ENCODE measurements at regions not wholly inside any gene's neighbourhood (a gene's known extent, or its start where the extent isn't known, plus 50 kb on each side); places are given as distances from the start of the nearest gene placed in this dataset.

- Mint-ChIP-seq H3K27ac (no peak overlapping the region), H3K4me3 (no peak overlapping the region), H3K36me3 (ENCODE audit: low read depth) (no peaks in the 10 kb centered on the region), H3K4me1 (ENCODE audit: low read depth) (peaks cover 51% of the 10 kb centered on the region), H3K9me3 (no peaks in the 10 kb centered on the region), H3K27me3 (ENCODE audit: low read depth) (no peaks in the 10 kb centered on the region)
- no peak for DNase-seq
- intact Hi-C loops (cut with micrococcal nuclease), result loop anchor here (1.0 to 10.0 kb wide), 6 partner anchors 34 to 1913 kb away; partner anchors contain the start of gene BBX
- CTCF ChIA-PET, result interaction anchor here (0.5 kb wide), 1 partner anchor 325 kb away, joined by 6 read pairs; no protein-coding TSS in a partner anchor
Measured at GRCh38 chr3:106172101-106172500, 303.3 kb upstream of the CBLB start.

GRCh38 chr3:106172780-106173179, 304.0 kb upstream of the CBLB start:
- peaks cover 54% of the 10 kb centered on the region for H3K4me1 Mint-ChIP-seq (ENCODE audit: low read depth)
- H3K27ac Mint-ChIP-seq, result no peak overlapping the region
- CTCF ChIA-PET, result no interaction called here
- intact Hi-C loops (cut with micrococcal nuclease), result loop anchor here (1.0 to 10.0 kb wide), 6 partner anchors 34 to 1912 kb away; partner anchors contain the start of gene BBX
- no peak for DNase-seq
- H3K36me3 Mint-ChIP-seq (ENCODE audit: low read depth), result no peaks in the 10 kb centered on the region
- no peaks in the 10 kb centered on the region for H3K27me3 Mint-ChIP-seq (ENCODE audit: low read depth)
- no peak overlapping the region for H3K4me3 Mint-ChIP-seq
- H3K9me3 Mint-ChIP-seq, result no peaks in the 10 kb centered on the region

- peak; percentile 9 for DNase-seq
- no peaks in the 10 kb centered on the region for H3K9me3 Mint-ChIP-seq
- H3K36me3 Mint-ChIP-seq (ENCODE audit: low read depth), result no peaks in the 10 kb centered on the region
- H3K4me1 Mint-ChIP-seq (ENCODE audit: low read depth), result peaks cover 66% of the 10 kb centered on the region
- no peak overlapping the region for H3K4me3 Mint-ChIP-seq
- H3K27me3 Mint-ChIP-seq (ENCODE audit: low read depth), result no peaks in the 10 kb centered on the region
- H3K27ac Mint-ChIP-seq, result no peak overlapping the region
- intact Hi-C loops (cut with micrococcal nuclease), result loop anchor here (5.0 to 10.0 kb wide), 3 partner anchors 432 to 1910 kb away; partner anchors contain the start of gene BBX
- CTCF ChIA-PET, result no interaction called here
Measured at GRCh38 chr3:106175276-106175675, 306.5 kb upstream of the CBLB start.

GRCh38 chr3:106176734-106177133, 307.9 kb upstream of the CBLB start:
- Mint-ChIP-seq H3K9me3 (no peaks in the 10 kb centered on the region), H3K4me1 (ENCODE audit: low read depth) (peaks cover 59% of the 10 kb centered on the region), H3K4me3 (peak overlapping the region; percentile 38), H3K27ac (peak overlapping the region; percentile 93), H3K36me3 (ENCODE audit: low read depth) (no peaks in the 10 kb centered on the region), H3K27me3 (ENCODE audit: low read depth) (no peaks in the 10 kb centered on the region)
- CTCF ChIA-PET, result interaction anchor here (1.1 kb wide), 1 partner anchor 354 kb away, joined by 4 read pairs; no protein-coding TSS in a partner anchor
- DNase-seq, result peak; percentile 79
- intact Hi-C loops (cut with micrococcal nuclease), result loop anchor here (1.0 to 10.0 kb wide), 19 partner anchors 30 to 1908 kb away; partner anchors contain the start of genes BBX and CBLB

GRCh38 chr3:106182950-106183511, 314.2 kb upstream of the CBLB start:
- no peak overlapping the region for H3K4me3 Mint-ChIP-seq
- DNase-seq, result no peak
- intact Hi-C loops (cut with micrococcal nuclease), result no loop called here
- CTCF ChIA-PET, result no interaction called here
- H3K36me3 Mint-ChIP-seq (ENCODE audit: low read depth), result no peaks in the 10 kb centered on the region
- H3K27ac Mint-ChIP-seq, result no peak overlapping the region
- H3K27me3 Mint-ChIP-seq (ENCODE audit: low read depth), result no peaks in the 10 kb centered on the region
- H3K9me3 Mint-ChIP-seq, result no peaks in the 10 kb centered on the region
- H3K4me1 Mint-ChIP-seq (ENCODE audit: low read depth), result peaks cover 46% of the 10 kb centered on the region

- H3K36me3 Mint-ChIP-seq (ENCODE audit: low read depth), result no peaks in the 10 kb centered on the region
- CTCF ChIA-PET, result interaction anchor here (0.6 kb wide), 1 partner anchor 182 kb away, joined by 3 read pairs; no protein-coding TSS in a partner anchor
- H3K27ac Mint-ChIP-seq, result no peak overlapping the region
- peaks cover 42% of the 10 kb centered on the region for H3K4me1 Mint-ChIP-seq (ENCODE audit: low read depth)
- intact Hi-C loops (cut with micrococcal nuclease), result loop anchor here (2.0 kb wide), 1 partner anchor 149 kb away; no protein-coding TSS in a partner anchor
- DNase-seq, result no peak
- H3K9me3 Mint-ChIP-seq, result no peaks in the 10 kb centered on the region
- H3K4me3 Mint-ChIP-seq, result no peak overlapping the region
- no peaks in the 10 kb centered on the region for H3K27me3 Mint-ChIP-seq (ENCODE audit: low read depth)
Measured at GRCh38 chr3:106183762-106184391, 315.1 kb upstream of the CBLB start.

- CTCF ChIA-PET, result interaction anchor here (0.6 kb wide), 1 partner anchor 183 kb away, joined by 3 read pairs; no protein-coding TSS in a partner anchor
- Mint-ChIP-seq H3K27me3 (ENCODE audit: low read depth) (no peaks in the 10 kb centered on the region), H3K36me3 (ENCODE audit: low read depth) (no peaks in the 10 kb centered on the region), H3K9me3 (no peaks in the 10 kb centered on the region), H3K4me1 (ENCODE audit: low read depth) (peaks cover 37% of the 10 kb centered on the region), H3K4me3 (no peak overlapping the region), H3K27ac (peak overlapping the region; percentile 68)
- no peak for DNase-seq
- intact Hi-C loops (cut with micrococcal nuclease), result loop anchor here (2.0 kb wide), 1 partner anchor 148 kb away; no protein-coding TSS in a partner anchor
Measured at GRCh38 chr3:106184540-106185457, 316.0 kb upstream of the CBLB start.

- H3K27me3 Mint-ChIP-seq (ENCODE audit: low read depth), result no peaks in the 10 kb centered on the region
- DNase-seq, result no peak
- no peaks in the 10 kb centered on the region for H3K9me3 Mint-ChIP-seq
- no peaks in the 10 kb centered on the region for H3K36me3 Mint-ChIP-seq (ENCODE audit: low read depth)
- CTCF ChIA-PET, result interaction anchor here (0.6 kb wide), 1 partner anchor 177 kb away, joined by 3 read pairs; no protein-coding TSS in a partner anchor
- intact Hi-C loops (cut with micrococcal nuclease), result loop anchor here (1.0 to 2.0 kb wide), 2 partner anchors 11 to 147 kb away; no protein-coding TSS in a partner anchor
- H3K4me3 Mint-ChIP-seq, result no peak overlapping the region
- H3K27ac Mint-ChIP-seq, result no peak overlapping the region
- peaks cover 33% of the 10 kb centered on the region for H3K4me1 Mint-ChIP-seq (ENCODE audit: low read depth)
Measured at GRCh38 chr3:106185949-106186348, 317.1 kb upstream of the CBLB start.

GRCh38 chr3:106190296-106190695, 321.5 kb upstream of the CBLB start:
- no peak overlapping the region for H3K4me3 Mint-ChIP-seq
- no peak overlapping the region for H3K27ac Mint-ChIP-seq
- no peaks in the 10 kb centered on the region for H3K36me3 Mint-ChIP-seq (ENCODE audit: low read depth)
- no peaks in the 10 kb centered on the region for H3K27me3 Mint-ChIP-seq (ENCODE audit: low read depth)
- DNase-seq, result no peak
- intact Hi-C loops (cut with micrococcal nuclease), result no loop called here
- CTCF ChIA-PET, result no interaction called here
- peaks cover 26% of the 10 kb centered on the region for H3K4me1 Mint-ChIP-seq (ENCODE audit: low read depth)
- peaks cover 6% of the 10 kb centered on the region for H3K9me3 Mint-ChIP-seq

GRCh38 chr3:106191211-106191610, 322.4 kb upstream of the CBLB start:
- no peak overlapping the region for H3K4me3 Mint-ChIP-seq
- DNase-seq, result no peak
- H3K36me3 Mint-ChIP-seq (ENCODE audit: low read depth), result no peaks in the 10 kb centered on the region
- H3K27ac Mint-ChIP-seq, result no peak overlapping the region
- H3K4me1 Mint-ChIP-seq (ENCODE audit: low read depth), result peaks cover 17% of the 10 kb centered on the region
- H3K27me3 Mint-ChIP-seq (ENCODE audit: low read depth), result no peaks in the 10 kb centered on the region
- intact Hi-C loops (cut with micrococcal nuclease), result no loop called here
- peaks cover 6% of the 10 kb centered on the region for H3K9me3 Mint-ChIP-seq
- CTCF ChIA-PET, result no interaction called here

GRCh38 chr3:106191913-106192312, 323.1 kb upstream of the CBLB start:
- H3K9me3 Mint-ChIP-seq, result peaks cover 10% of the 10 kb centered on the region
- H3K4me1 Mint-ChIP-seq (ENCODE audit: low read depth), result peaks cover 14% of the 10 kb centered on the region
- no peak overlapping the region for H3K4me3 Mint-ChIP-seq
- H3K36me3 Mint-ChIP-seq (ENCODE audit: low read depth), result no peaks in the 10 kb centered on the region
- no peak for DNase-seq
- intact Hi-C loops (cut with micrococcal nuclease), result no loop called here
- no peak overlapping the region for H3K27ac Mint-ChIP-seq
- CTCF ChIA-PET, result no interaction called here
- no peaks in the 10 kb centered on the region for H3K27me3 Mint-ChIP-seq (ENCODE audit: low read depth)

GRCh38 chr3:106193876-106194275, 325.1 kb upstream of the CBLB start:
- CTCF ChIA-PET, result interaction anchor here (0.9 kb wide), 1 partner anchor 22 kb away, joined by 4 read pairs; no protein-coding TSS in a partner anchor
- H3K9me3 Mint-ChIP-seq, result peaks cover 10% of the 10 kb centered on the region
- no peak overlapping the region for H3K27ac Mint-ChIP-seq
- no peak for DNase-seq
- H3K4me3 Mint-ChIP-seq, result no peak overlapping the region
- no peaks in the 10 kb centered on the region for H3K27me3 Mint-ChIP-seq (ENCODE audit: low read depth)
- intact Hi-C loops (cut with micrococcal nuclease), result no loop called here
- no peaks in the 10 kb centered on the region for H3K36me3 Mint-ChIP-seq (ENCODE audit: low read depth)
- H3K4me1 Mint-ChIP-seq (ENCODE audit: low read depth), result peaks cover 23% of the 10 kb centered on the region
